ENCODE measurements at regions not wholly inside any gene's neighbourhood (a gene's known extent, or its start where the extent isn't known, plus 50 kb on each side); places are given as distances from the start of the nearest gene placed in this dataset.
"Not testable (repeated sequence)": the region's sequence is repeated elsewhere in the genome, so short reads cannot be mapped to it uniquely, and the experiment has no call there.

DNA sequence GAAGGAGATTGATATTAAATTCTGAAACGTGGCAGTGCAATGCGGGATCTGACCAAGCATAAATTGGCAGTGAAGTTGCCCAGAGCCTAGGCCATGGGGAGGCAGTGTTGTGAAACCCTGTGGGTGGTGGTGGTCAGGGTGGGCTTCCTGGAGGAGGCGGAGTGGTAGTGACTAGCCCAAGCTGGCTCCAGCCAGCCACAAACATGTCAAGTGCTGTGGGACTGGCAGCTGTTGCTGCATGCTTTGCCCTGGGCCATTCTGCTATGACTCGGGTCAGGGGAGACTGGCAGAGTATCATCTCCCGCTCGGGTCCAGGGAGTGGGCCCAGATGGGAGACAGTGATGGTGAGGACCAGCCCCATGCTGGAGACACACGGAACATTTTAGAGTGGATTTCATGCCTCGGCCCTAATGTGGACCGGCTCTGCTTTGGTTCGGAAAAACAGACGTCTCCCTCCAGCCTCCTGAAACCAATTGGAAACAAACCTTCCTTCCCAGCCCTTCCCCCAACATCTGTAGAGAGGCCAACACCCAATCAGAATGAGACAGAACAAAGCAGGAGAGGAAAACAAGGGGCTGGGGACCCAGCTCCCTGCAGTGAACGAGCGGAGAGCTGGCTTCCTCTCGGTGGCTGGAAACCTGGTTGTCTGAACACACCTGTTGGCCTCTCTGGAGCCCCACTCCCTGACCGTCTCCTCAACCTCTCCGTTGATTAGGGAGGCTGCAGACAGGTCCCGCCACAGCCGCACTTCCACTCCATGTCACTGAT, 58.2 kb downstream of the TMEM270 start:
- intact Hi-C loops (cut with DNase I): no loop called here
- DNase-seq (no peak), ATAC-seq (no peak)
- H3K4me1 ChIP-seq (ENCODE audit: control insufficient read depth, insufficient read depth, low read length): peaks cover 4% of the 10 kb centered on the region
- WGBS: 71% methylated on average over 18 of the region's 18 CpGs
- no peaks in the 10 kb centered on the region for H3K9me3 ChIP-seq (ENCODE audit: control insufficient read depth, low read length)
- H3K27ac ChIP-seq (ENCODE audit: low read length): no peak overlapping the region
- no peaks in the 10 kb centered on the region for H3K27me3 ChIP-seq (ENCODE audit: control insufficient read depth, insufficient read depth)
- no peak overlapping the region for H3K4me3 ChIP-seq (ENCODE audit: low read length)

DNA sequence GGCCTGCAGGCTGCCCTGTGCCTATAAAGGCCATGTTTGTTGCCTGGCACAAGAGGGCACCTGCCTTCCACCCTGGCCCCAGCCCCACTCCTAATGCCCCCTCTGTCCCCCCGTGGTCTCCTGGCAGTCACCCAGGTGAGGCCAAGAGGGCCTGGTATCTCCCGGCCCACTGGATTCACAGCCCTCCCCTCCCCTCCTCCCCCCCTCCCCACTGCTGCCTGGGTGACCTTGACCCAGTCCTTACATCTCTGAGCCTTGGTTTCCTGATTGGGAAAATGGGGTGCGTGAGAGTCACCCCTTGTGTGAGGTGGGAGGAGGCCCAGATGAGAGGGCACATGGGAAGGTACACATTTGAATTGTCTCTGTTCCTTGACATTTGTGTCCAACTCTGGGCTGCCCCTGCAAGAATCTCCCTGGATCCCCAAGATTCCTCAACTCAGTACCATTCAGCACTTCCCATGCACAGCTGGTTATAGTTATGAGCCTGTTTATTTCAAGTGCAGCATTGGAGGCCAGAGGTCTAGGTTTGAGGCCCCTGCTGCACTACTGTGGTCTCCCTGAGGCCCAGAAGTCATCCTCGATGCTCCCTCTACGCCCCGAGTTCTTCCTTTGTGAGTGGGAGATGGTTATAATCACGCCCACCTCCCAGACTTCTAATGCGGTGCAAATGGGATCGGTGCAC, 58.9 kb downstream of the TMEM270 start:
- H3K27me3 ChIP-seq (ENCODE audit: control insufficient read depth, insufficient read depth): no peaks in the 10 kb centered on the region
- H3K4me1 ChIP-seq (ENCODE audit: control insufficient read depth, insufficient read depth, low read length): peaks cover 4% of the 10 kb centered on the region
- H3K4me3 ChIP-seq (ENCODE audit: low read length): no peak overlapping the region
- DNase-seq: no peak
- intact Hi-C loops (cut with DNase I): no loop called here
- H3K27ac ChIP-seq (ENCODE audit: low read length): no peak overlapping the region
- 80% methylated on average over 9 of the region's 9 CpGs for WGBS
- ATAC-seq: no peak
- H3K9me3 ChIP-seq (ENCODE audit: control insufficient read depth, low read length): no peaks in the 10 kb centered on the region

DNA sequence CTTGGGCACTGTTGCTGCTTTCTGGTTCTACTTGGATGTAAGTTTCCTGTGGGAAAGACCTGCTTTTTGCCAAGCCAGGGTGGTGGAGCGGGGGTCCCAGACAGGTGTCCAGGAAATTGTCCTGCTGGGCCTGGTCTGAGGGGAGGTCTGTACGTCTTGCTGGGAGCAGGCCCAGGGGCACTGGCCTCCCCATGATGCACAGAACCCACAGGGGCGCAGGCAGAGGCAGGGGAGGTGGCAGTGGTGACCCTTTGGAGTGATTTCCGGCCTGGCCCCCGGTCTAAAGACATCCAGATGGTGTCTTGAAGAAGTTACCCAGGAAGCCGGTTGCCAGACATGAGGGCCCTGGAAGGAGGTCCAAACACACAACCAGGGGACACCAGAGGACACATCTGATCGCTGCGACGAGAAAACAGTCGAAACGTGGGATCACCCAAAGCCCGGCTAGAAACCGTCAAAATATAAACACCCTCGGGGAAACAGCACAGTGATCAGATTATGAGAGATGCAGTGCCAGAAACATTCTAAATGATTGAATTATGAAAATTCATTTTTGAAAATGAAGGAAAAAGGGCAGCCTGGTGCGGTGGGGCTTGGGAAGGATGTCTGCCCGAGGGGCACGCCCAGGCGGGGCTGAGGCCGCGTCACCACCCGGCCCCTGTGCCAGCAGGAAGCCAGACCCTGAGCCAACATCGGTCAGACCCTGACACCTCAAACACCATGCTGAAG, 59.6 kb downstream of the TMEM270 start:
- intact Hi-C loops (cut with DNase I): no loop called here
- Histone ChIP-seq H3K9me3 (ENCODE audit: control insufficient read depth, low read length) (no peaks in the 10 kb centered on the region), H3K27me3 (ENCODE audit: control insufficient read depth, insufficient read depth) (no peaks in the 10 kb centered on the region), H3K27ac (ENCODE audit: low read length) (no peak overlapping the region), H3K4me1 (ENCODE audit: control insufficient read depth, insufficient read depth, low read length) (peaks cover 4% of the 10 kb centered on the region), H3K4me3 (ENCODE audit: low read length) (no peak overlapping the region)
- WGBS: 77% methylated on average over 22 of the region's 22 CpGs
- ATAC-seq (no peak), DNase-seq (no peak)

DNA sequence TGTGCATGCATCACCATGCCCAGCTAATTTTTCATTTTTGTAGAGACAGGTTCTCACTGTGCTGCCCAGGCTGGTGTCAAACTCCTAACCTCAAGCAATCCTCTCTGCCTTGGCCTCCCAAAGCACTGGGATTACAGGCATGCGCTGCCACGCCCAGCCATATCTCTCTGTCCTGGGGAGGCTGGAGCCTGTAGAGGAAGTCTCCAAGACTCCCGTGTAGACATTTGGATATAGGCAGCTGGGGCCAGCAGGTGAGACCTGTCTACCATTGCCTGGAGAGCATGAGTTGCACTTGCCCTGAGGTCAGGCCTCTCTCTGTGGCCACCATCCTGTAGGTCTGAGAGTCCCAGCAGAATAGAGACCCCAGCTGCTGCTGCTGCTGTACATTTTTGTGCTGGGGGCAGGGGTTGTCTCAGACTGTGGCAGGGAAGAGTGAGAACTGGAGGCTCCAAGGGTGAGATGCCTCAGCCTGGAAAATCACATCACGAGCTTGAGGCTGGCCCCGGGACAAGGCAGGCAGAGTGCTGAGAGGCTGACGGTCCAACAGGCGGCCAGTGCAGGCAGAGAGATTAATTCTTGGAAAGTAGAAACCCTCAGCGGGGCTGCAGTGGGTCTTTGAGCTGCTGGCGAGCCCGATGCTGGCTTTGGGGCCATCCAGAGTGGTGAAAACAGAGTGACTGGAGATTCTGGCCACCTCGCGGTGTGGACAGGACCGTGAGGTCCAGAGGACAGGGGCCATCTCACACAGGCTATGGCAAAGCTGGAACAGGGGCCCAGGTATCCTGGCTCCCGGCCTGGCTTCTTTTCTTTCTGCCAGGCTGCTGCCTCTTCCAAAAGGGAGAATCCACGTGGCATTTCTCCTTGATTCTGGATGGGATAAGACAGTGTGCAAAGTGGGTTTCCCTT, 60.9 kb downstream of the TMEM270 start:
- ATAC-seq (peak; percentile 78 to 89), DNase-seq (peak; percentile 49 to 86 (median 85))
- H3K4me3 ChIP-seq (ENCODE audit: low read length): no peak overlapping the region
- peaks cover 4% of the 10 kb centered on the region for H3K4me1 ChIP-seq (ENCODE audit: control insufficient read depth, insufficient read depth, low read length)
- 53% methylated on average over 15 of the region's 15 CpGs for WGBS
- H3K9me3 ChIP-seq (ENCODE audit: control insufficient read depth, low read length): no peaks in the 10 kb centered on the region
- H3K27me3 ChIP-seq (ENCODE audit: control insufficient read depth, insufficient read depth): no peaks in the 10 kb centered on the region
- intact Hi-C loops (cut with DNase I): no loop called here
- H3K27ac ChIP-seq (ENCODE audit: low read length): no peak overlapping the region

DNA sequence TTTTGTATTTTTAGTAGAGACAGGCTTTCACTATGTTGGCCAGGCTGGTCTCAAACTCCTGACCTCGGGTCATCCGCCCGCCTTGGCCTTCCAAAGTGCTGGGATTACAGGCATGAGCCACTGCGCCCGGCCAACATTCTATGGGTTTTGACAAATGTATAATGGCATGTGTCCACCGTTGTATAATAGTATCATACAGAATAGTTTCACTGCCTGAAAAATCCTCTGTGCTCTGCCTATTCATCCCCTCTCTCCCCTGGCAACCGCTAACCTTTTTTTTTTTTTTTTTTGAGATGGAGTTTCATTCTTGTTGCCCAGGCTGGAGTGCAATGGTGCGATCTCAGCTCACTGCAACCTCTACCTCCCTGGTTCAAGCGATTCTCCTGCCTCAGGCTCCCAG, 67.7 kb downstream of the TMEM270 start:
- DNase-seq; H3K9me3 ChIP-seq (ENCODE audit: control insufficient read depth, low read length); H3K4me1 ChIP-seq (ENCODE audit: control insufficient read depth, insufficient read depth, low read length); ATAC-seq; H3K27ac ChIP-seq (ENCODE audit: low read length); intact Hi-C loops (cut with DNase I); H3K27me3 ChIP-seq (ENCODE audit: control insufficient read depth, insufficient read depth); H3K4me3 ChIP-seq (ENCODE audit: low read length): not testable (repeated sequence)
- 86% methylated on average over 9 of the region's 9 CpGs for WGBS

DNA sequence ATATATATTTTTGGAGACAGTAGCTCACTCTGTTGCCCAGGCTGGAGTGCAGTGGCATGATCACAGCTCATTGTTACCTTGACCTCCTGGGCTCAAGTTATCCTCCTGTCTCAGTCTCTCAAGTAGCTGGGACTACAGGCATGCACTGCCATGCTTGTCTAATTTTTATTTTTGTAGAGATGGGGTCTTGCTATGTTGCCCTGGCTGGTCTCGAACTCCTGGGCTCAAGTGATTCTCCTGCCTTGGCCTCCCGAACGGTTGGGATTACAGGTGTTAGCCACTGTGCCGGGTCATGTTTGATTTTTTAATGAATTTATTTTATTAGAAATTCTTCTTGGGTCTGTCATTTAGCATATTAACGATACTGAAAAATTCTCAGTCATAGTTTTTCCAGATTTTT, 70.5 kb downstream of the TMEM270 start:
- DNase-seq (no peak), ATAC-seq (no peak)
- Histone ChIP-seq H3K27me3 (ENCODE audit: control insufficient read depth, insufficient read depth) (no peaks in the 10 kb centered on the region), H3K4me3 (ENCODE audit: low read length) (no peak overlapping the region), H3K9me3 (ENCODE audit: control insufficient read depth, low read length) (no peaks in the 10 kb centered on the region), H3K4me1 (ENCODE audit: control insufficient read depth, insufficient read depth, low read length) (no peaks in the 10 kb centered on the region), H3K27ac (ENCODE audit: low read length) (no peak overlapping the region)
- intact Hi-C loops (cut with DNase I): no loop called here
- 95% methylated on average over 5 of the region's 5 CpGs for WGBS

DNA sequence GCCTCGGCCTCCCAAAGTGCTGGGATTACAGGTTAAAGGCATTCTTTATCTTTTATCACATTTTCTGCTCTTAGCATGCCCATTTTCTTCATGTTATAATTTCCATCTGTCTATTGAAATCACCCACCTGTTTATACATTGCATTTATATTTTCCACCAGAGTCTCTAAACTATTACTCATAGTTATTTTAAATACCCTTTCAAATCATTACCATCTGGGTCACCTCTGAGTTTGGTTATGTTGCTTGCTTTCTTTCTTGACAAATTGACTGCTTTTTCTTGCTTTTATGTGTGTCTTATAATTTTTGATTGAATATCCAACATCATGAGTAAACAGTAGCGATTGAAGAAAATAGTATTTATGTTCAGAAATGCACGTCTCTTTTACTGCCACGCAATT, 71.4 kb downstream of the TMEM270 start:
- DNase-seq (no peak), ATAC-seq (no peak)
- Histone ChIP-seq H3K27ac (ENCODE audit: low read length) (no peak overlapping the region), H3K27me3 (ENCODE audit: control insufficient read depth, insufficient read depth) (no peaks in the 10 kb centered on the region), H3K4me1 (ENCODE audit: control insufficient read depth, insufficient read depth, low read length) (no peaks in the 10 kb centered on the region), H3K9me3 (ENCODE audit: control insufficient read depth, low read length) (no peaks in the 10 kb centered on the region), H3K4me3 (ENCODE audit: low read length) (no peak overlapping the region)
- 86% methylated on average over 4 of the region's 4 CpGs for WGBS
- intact Hi-C loops (cut with DNase I): no loop called here

DNA sequence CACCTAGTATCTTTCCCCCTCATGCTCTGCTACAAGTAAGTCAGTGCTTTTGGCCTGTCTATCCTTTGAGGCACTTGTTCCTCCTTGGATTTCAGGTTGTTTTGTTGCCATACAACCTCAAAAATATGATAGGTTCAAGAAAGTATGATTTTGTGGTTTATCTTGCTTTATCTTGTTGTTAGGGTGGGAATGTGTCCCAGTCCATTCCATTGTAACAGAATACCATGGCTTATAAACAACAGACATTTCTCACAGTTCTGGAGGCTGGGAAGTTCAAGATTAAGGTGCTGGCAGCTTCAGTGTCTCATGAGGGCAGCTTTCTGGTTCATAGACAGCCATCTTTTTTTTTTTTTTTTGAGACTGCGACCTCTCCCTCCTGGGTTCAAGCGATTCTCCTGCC, 72.1 kb downstream of the TMEM270 start:
- H3K4me1 ChIP-seq (ENCODE audit: control insufficient read depth, insufficient read depth, low read length): no peaks in the 10 kb centered on the region
- no peak overlapping the region for H3K27ac ChIP-seq (ENCODE audit: low read length)
- ATAC-seq (no peak), DNase-seq (no peak)
- H3K4me3 ChIP-seq (ENCODE audit: low read length): no peak overlapping the region
- no peaks in the 10 kb centered on the region for H3K27me3 ChIP-seq (ENCODE audit: control insufficient read depth, insufficient read depth)
- 91% methylated on average over 2 of the region's 2 CpGs for WGBS
- intact Hi-C loops (cut with DNase I): no loop called here
- H3K9me3 ChIP-seq (ENCODE audit: control insufficient read depth, low read length): no peaks in the 10 kb centered on the region

DNA sequence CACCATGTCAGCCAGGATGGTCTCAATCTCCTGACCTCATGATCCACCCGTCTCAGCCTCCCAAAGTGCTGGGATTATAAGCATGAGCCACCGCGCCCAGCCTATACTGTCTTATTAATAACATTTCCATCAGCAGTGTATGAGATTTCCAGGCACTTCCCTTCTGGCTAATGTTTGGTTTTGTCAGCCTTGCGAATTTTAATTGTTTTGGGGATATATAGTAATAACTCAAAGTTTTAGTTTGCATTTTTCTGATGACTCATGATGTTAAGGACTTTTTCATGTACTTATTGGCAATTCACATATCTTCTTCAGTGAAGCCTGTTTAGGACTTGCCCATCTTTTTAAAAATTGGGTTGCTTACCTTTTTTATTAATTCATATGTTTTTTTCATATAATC, 76.0 kb downstream of the TMEM270 start:
- DNase-seq (no peak), ATAC-seq (no peak)
- 70% methylated on average over 4 of the region's 4 CpGs for WGBS
- no peaks in the 10 kb centered on the region for H3K9me3 ChIP-seq (ENCODE audit: control insufficient read depth, low read length)
- no peaks in the 10 kb centered on the region for H3K27me3 ChIP-seq (ENCODE audit: control insufficient read depth, insufficient read depth)
- intact Hi-C loops (cut with DNase I): no loop called here
- H3K27ac ChIP-seq (ENCODE audit: low read length): no peak overlapping the region
- no peaks in the 10 kb centered on the region for H3K4me1 ChIP-seq (ENCODE audit: control insufficient read depth, insufficient read depth, low read length)
- no peak overlapping the region for H3K4me3 ChIP-seq (ENCODE audit: low read length)

DNA sequence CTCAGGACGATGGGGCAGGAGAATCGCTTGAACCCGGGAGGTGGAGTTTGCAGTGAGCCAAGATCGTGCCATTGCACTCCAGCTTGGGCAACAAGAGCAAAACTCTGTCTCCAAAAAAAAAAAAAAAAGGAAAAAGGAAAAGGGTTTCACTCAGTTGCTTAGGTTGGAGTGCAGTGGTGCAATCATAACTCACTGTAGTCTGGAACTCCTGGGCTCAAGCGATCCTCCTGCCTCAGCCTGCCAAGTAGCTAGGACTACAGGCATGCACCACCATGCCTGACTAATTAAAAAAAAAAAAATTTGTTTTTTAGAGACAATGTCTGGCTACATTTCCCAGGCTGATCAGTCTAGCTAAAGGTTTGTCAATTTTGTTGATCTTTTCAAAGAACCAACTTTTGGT, 76.7 kb downstream of the TMEM270 start:
- H3K9me3 ChIP-seq (ENCODE audit: control insufficient read depth, low read length); intact Hi-C loops (cut with DNase I); H3K4me3 ChIP-seq (ENCODE audit: low read length); H3K4me1 ChIP-seq (ENCODE audit: control insufficient read depth, insufficient read depth, low read length); DNase-seq; ATAC-seq; H3K27me3 ChIP-seq (ENCODE audit: control insufficient read depth, insufficient read depth); H3K27ac ChIP-seq (ENCODE audit: low read length): not testable (repeated sequence)
- WGBS: 90% methylated on average over 5 of the region's 5 CpGs

Measured in right cardiac atrium (tissue), 5 donors.